ENCODE measurements at regions not wholly inside any gene's neighbourhood (a gene's known extent, or its start where the extent isn't known, plus 50 kb on each side); places are given as distances from the start of the nearest gene placed in this dataset.

DNA sequence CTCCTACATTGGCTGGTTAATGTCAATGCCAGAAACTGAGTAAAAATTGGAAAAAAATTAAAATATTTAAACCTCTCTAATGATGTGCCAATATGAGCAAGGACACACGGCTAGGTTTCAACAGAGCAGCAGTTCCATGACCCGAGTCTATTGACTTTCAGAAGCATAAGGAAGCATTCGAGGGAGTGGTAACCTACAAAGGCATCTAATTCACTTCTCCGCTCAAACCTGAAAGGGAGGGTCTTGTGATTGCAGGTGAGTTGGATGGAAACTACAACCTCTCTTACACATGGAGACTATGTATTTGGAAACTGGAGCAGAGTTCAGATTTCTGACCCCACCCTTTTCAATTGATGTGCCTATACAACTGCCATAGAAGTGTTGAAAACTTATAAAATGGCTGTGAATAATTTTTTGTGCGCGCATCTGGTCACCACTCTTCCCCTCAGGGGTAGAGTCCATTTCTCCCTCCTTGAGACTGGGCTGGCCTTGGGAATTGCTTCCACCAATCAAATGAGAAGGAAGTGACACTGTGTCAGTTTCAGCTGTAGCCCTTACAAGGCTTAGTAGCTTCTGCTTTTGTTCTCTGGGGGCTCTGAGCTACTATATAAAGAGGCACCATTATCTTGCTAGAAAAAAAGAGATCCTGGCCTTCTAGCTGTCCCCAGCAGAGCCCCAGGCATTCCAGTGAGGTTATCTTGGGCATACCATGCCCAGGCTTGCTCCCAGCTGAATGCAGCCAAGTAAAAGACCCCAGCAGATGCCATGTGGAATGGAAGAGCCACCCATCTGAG lies 278.0 kb downstream of the EPHA4 start:
- Mint-ChIP-seq H3K4me3 (no peak overlapping the region), H3K27ac (no peak overlapping the region), H3K36me3 (no peaks in the 10 kb centered on the region), H3K27me3 (peaks cover 7% of the 10 kb centered on the region), H3K4me1 (no peaks in the 10 kb centered on the region), H3K9me3 (no peaks in the 10 kb centered on the region)

DNA sequence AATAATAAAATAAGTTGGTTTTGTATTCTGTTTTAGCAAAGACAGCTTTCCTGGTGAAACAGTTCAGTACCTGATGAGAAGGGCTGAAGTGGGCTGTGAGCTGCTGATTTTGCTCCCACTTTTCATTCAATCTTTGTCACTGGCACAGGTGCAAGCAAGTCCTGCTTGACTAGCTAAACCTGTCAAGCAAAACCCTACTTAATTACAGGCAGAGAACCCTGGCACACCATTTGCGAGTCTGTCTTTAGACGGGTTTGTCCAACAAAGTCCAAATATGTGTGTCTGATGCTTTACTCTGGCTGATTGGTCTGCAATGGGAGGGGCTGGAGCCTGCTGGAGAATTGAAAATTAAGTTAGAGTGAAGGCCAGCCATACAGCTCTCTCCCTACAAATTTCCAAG lies 267.2 kb downstream of the EPHA4 start:
- no peaks in the 10 kb centered on the region for H3K36me3 Mint-ChIP-seq

DNA sequence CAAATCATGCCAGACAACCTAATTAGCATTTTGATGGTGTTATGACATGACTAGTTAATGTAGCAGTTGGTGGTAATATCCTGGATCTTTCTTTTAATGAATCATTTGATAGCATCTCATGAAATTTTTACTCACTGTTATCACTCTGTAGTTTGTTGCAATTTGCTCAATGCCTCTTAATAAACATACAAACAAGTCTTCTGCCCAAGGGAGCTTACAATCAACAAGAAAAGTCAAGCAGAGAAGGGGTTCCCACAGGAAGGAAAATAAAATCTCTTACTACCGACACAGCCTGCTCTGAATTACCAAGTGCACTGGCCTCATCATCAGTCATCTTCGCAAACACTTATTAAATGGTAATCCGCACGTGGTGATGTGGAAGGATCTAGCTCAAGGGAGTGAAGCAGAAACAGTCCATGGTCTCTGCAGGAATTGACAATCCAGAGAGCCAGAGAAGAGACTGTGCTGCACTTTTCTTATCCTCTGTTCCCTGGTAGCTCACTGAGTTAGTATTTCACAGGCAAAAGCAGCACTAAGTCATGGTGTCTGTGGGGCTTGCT lies 263.5 kb downstream of the EPHA4 start:
- Mint-ChIP-seq H3K4me3 (no peak overlapping the region), H3K9me3 (no peaks in the 10 kb centered on the region), H3K27me3 (no peaks in the 10 kb centered on the region)

More for the DNA sequence above, 267.2 kb downstream of the EPHA4 start:
- Mint-ChIP-seq H3K9me3 (no peaks in the 10 kb centered on the region), H3K27ac (no peak overlapping the region), H3K4me1 (no peaks in the 10 kb centered on the region), H3K4me3 (no peak overlapping the region), H3K27me3 (no peaks in the 10 kb centered on the region)

DNA sequence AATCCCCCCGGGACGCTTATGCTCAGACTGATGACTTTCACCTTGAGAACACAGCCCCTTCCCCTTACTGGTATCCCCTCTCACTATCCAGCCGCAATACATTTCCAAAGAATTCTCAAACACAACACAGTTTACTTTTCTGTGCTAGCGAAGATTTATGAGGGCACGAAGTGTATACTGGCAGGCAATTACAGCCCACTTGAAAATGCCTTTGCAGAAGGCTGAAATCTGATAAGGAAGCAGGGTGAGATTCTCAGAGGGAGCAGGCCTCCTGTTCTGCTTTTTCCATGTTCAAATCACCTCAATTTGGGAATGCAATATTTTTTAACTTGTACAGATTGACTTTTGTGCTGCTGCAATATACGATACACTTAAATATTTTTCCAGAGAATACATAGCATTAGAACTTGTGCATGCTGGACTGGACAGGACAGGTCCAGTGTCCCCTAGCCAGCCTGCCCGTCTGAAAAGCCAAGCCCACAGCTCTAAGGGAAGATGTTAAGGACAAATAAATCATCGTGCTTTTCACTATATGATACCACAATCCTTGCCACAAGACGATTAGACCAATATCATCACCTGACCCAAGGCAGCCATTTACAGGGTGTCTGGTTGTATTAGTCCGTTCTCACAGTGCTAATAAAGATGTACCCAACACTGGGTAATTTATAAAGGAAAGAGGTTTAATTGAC lies 262.1 kb downstream of the EPHA4 start:
- Mint-ChIP-seq H3K27ac (no peak overlapping the region), H3K9me3 (no peaks in the 10 kb centered on the region), H3K4me3 (no peak overlapping the region), H3K27me3 (no peaks in the 10 kb centered on the region), H3K36me3 (no peaks in the 10 kb centered on the region), H3K4me1 (peaks cover 13% of the 10 kb centered on the region)

More for the DNA sequence above, 263.5 kb downstream of the EPHA4 start:
- Mint-ChIP-seq H3K4me1 (peaks cover 11% of the 10 kb centered on the region), H3K36me3 (no peaks in the 10 kb centered on the region), H3K27ac (no peak overlapping the region)

DNA sequence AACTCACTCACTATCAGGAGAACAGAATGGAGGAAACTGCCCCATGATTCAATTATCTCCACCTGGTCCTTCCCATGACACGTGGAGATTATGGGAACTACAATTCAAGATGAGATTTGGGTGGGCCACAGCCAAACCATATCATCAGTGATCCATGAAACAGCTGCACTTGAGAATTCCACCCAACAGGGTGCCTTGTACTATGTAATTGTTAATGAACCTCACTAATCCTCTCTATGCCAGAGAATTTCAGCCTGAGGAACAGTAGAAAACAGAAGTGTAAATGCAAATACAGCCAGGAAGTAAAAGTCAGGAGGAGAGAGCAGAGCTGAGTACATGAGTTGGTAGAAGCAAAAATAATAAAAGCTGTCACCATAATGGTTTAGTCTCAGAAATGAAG lies 261.4 kb downstream of the EPHA4 start:
- no peak overlapping the region for H3K4me3 Mint-ChIP-seq
- H3K27me3 Mint-ChIP-seq: no peaks in the 10 kb centered on the region
- no peak overlapping the region for H3K27ac Mint-ChIP-seq
- H3K9me3 Mint-ChIP-seq: no peaks in the 10 kb centered on the region
- H3K36me3 Mint-ChIP-seq: no peaks in the 10 kb centered on the region
- H3K4me1 Mint-ChIP-seq: peaks cover 13% of the 10 kb centered on the region

DNA sequence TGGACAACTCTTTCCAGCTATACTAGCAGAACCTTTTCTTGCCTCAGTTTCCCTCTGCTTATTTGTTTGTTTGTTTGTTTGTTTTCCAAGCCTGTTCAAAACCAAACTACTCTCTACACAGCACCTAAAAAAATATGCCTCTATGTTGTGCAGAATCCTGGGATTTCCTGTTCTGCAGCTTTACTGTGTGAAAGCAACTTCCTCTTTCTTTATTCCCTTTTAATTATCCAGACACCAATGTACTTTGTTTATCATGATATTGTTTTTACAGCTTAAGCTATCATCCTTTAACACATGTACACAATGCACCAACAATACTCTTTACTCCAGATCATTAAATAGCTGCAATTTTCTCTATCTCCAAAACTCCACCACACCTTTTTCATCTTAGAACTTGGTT lies 259.5 kb downstream of the EPHA4 start:
- Mint-ChIP-seq H3K27me3 (peaks cover under 1% of the 10 kb centered on the region), H3K4me1 (peaks cover 13% of the 10 kb centered on the region), H3K4me3 (no peak overlapping the region), H3K9me3 (no peaks in the 10 kb centered on the region), H3K36me3 (no peaks in the 10 kb centered on the region), H3K27ac (no peak overlapping the region)

DNA sequence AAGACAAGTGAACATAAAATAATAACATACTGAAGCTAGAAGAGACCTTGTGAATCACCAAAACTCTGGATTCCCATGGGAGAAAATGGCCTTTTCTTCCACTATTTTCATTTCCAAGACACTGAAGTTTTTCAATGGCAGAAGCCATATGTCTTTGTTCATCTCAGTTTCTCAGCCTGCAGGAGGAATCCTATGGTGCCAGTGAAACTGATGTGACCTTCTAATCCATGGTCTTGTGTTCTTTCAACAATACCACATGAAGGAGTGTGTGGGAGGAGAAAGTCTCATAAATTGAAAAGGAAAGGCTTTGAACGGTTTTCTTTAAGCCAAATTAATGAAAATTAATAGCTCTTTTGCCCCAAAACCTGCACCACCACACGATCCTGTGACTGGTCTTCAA lies 257.3 kb downstream of the EPHA4 start:
- Mint-ChIP-seq H3K4me1 (peaks cover 13% of the 10 kb centered on the region), H3K4me3 (no peak overlapping the region), H3K36me3 (no peaks in the 10 kb centered on the region), H3K27me3 (peaks cover 2% of the 10 kb centered on the region), H3K27ac (no peak overlapping the region), H3K9me3 (no peaks in the 10 kb centered on the region)

DNA sequence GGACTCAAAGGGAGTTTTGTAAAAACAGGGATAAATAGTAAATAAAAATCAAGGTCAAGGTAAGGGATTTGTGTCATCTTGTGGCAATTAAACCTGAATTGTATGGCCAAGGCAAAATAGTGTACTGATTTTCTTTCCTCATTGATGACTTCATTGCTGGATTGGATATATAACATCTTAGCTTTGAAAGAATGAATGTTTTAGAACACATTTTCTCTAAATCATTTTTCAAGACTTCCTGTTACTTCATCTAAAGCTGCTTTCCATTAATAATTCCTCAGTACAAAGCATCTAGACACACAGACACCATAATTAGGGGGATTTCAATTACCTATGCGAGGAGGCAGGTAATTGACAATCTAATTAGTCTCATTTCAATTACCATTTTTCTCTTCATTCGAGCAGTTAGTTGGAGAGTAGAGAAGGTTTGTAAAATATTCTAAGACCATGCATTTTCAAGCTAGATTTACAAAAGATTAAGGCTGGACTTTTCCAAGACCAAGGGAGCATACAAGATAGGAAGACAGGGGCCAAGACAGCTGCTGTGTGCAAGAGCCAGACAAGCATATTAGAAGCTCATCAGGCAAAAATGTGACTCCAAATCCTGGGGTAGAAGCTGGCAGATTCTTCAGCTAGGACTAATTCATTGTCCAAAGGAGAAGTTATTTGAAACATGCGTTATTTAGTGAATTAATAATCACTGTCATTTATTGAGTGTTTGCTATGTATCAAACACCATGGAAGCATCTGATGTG lies 253.6 kb downstream of the EPHA4 start:
- H3K27ac Mint-ChIP-seq: no peak overlapping the region
- H3K4me1 Mint-ChIP-seq: peaks cover 3% of the 10 kb centered on the region
- peaks cover 4% of the 10 kb centered on the region for H3K27me3 Mint-ChIP-seq
- no peaks in the 10 kb centered on the region for H3K36me3 Mint-ChIP-seq
- H3K4me3 Mint-ChIP-seq: no peak overlapping the region
- no peaks in the 10 kb centered on the region for H3K9me3 Mint-ChIP-seq

DNA sequence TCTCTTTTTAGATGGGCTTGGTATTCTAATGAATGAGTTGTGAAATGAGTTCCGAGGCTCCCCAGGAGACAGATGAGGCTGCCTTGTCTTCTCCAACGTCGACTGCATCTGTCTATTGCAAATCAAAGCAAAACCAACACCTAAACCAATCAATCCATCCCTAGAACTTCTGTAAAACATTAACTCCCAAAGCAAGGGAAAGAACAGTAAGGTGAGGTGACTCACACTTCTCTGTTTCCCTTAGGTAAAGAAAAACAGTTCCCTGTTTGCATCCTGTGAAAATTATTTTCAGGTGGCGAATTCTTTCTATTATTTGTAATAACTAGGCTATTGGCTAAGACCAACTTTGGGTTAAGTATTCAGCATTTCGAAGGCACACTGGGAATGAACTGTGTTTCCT lies 249.4 kb downstream of the EPHA4 start:
- Mint-ChIP-seq H3K4me3 (no peak overlapping the region), H3K4me1 (no peaks in the 10 kb centered on the region)

DNA sequence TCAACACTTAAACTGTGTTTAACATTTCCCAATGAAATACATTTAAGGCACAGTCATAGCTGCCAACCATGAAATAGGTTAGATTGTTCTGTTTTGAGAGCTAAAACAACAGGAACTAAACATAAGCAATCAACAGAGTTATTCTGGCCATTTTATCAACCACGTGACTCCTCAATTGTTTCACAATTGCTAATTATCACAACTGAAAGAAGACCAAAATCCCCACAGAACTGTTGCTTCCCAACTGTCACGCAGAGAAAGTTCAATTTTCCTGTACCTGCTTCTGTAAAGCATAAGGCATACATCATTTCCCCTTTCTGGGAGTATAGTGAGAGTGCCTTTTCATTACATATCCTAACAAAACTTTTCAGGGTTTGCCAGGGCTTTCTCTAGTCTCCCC lies 248.6 kb downstream of the EPHA4 start:
- Mint-ChIP-seq H3K9me3 (no peaks in the 10 kb centered on the region), H3K4me1 (no peaks in the 10 kb centered on the region), H3K36me3 (no peaks in the 10 kb centered on the region), H3K27ac (no peak overlapping the region), H3K27me3 (peaks cover 3% of the 10 kb centered on the region), H3K4me3 (no peak overlapping the region)

More for the DNA sequence above, 249.4 kb downstream of the EPHA4 start:
- Mint-ChIP-seq H3K27me3 (peaks cover 3% of the 10 kb centered on the region), H3K36me3 (no peaks in the 10 kb centered on the region), H3K27ac (no peak overlapping the region), H3K9me3 (no peaks in the 10 kb centered on the region)

DNA sequence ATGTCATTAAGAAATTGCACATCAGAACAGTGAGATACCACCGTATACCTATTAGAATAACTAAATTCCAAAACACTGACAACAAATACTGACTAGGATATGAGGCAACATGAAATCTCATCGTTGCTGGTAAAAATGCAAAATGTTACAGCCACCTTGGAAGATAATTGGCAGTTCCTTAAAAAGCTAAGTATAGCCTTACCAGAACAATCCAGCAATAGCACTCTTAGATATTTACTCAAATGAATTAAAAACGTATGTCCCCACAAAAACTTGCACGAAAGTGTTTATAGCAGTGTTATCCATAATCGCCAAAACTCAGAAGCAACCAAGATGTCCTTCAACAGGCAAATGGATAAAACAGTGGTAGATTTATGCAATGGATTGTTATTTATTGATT lies 241.7 kb downstream of the EPHA4 start:
- Mint-ChIP-seq H3K4me3 (no peak overlapping the region), H3K9me3 (no peaks in the 10 kb centered on the region), H3K27ac (no peak overlapping the region), H3K36me3 (no peaks in the 10 kb centered on the region), H3K4me1 (no peaks in the 10 kb centered on the region), H3K27me3 (peaks cover 1% of the 10 kb centered on the region)

DNA sequence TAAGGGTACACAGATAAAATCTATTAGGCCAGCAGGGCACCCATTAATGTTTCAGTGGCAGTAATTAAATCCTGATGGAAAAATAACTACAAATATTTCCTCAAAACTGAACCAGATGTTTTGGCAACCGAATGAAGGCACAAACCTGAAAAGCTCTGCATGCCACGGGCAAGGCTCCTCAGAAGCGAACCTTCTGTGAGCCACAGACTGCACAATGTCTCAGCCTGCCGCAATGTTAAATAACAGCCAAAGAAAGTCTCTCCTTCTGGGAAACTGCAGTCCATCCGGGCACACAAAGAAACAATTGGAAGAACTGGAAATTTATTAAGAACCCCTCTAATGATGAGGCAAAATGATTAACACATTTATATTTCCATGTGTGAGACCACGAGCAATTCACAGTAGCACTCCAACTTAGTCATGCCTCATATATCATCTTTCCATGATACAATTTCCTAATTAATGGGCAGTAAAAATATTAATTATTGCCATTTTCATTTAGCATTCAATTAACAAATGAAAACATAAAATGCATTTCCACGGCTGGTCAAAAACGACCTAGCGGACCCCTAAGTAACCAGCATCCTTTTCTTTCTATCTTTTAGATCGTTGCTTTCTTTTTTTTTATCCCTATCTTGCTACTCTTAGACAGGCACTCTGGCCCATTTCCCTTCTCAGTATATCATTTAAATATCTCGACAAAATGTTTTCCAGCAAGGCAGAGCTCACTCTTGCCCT lies 237.5 kb downstream of the EPHA4 start:
- no peak overlapping the region for H3K27ac Mint-ChIP-seq
- H3K9me3 Mint-ChIP-seq: no peaks in the 10 kb centered on the region
- H3K4me1 Mint-ChIP-seq: no peaks in the 10 kb centered on the region
- H3K4me3 Mint-ChIP-seq: no peak overlapping the region
- no peaks in the 10 kb centered on the region for H3K36me3 Mint-ChIP-seq
- peaks cover 1% of the 10 kb centered on the region for H3K27me3 Mint-ChIP-seq

DNA sequence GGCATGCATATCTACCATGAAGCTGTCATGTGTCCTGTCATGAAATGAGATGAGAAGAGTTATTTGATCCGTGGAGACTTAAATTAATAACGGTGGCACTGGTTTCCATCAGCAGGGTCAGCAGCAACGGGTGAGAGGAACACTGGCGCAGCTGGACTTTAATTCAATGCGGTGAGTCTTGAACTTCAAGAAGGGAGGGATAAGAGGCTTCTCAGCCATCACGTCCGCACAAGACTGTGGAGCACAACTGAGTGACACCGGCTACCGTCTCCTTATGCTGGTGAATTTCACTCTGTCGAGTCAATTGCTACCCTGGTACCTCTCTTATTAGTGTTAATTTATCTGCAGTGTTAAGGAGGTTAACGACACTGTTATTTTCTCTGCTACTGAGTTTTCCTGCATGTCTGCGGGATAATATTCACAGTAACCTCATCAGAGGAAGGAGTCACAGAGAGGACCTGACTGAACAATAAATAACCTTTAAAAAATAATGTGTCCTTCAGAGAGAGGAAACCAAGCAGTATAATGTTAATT lies 236.8 kb downstream of the EPHA4 start:
- Mint-ChIP-seq H3K27ac (no peak overlapping the region), H3K4me3 (no peak overlapping the region), H3K27me3 (no peaks in the 10 kb centered on the region), H3K4me1 (no peaks in the 10 kb centered on the region), H3K9me3 (no peaks in the 10 kb centered on the region), H3K36me3 (no peaks in the 10 kb centered on the region)

DNA sequence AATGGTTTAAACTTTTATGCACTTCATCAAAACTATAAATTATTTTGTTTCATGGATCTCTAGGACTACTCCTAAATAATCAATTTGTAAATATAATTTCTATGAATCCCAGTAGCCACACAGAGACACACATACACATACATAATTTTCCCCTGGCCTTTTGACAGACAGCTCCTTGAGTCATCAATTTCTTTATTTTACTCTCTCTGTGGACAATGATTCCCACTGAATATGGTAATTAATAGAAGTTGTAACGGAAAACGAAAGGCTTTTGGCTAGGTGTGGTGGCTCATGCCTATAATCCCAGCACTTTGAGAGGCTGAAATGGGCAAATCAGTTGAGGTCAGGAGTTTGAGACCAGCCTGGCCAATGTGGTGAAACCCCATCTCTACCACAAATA lies 235.1 kb downstream of the EPHA4 start:
- Mint-ChIP-seq H3K4me1 (no peaks in the 10 kb centered on the region), H3K36me3 (no peaks in the 10 kb centered on the region), H3K27me3 (no peaks in the 10 kb centered on the region), H3K27ac (no peak overlapping the region), H3K9me3 (no peaks in the 10 kb centered on the region), H3K4me3 (no peak overlapping the region)
